Activated B cell treated with CpG ODN at 0.5 μM for 24 hours (primary cell): ENCODE measurements at regions not wholly inside any gene's neighbourhood (a gene's known extent, or its start where the extent isn't known, plus 50 kb on each side); places are given as distances from the start of the nearest gene placed in this dataset.
"Not testable (repeated sequence)": the region's sequence is repeated elsewhere in the genome, so short reads cannot be mapped to it uniquely, and the experiment has no call there.

Source experiments
- ATAC-seq: fragments of 200-7000 bp; cut with Tn5 transposase; one replicate; pipeline ENCODE4 v1.10.0; 2021; ENCODE audit warnings: low read depth, mild to moderate bottlenecking, moderate library complexity
- CTCF ChIA-PET: fragments of 350-600 bp; sonication (Branson Sonifier 250); formaldehyde crosslinking; loops from one replicate; lab custom pipeline; 2021; ENCODE audit warnings: antibody characterized with exemption; lab: Charles Lee
- POLR2A ChIA-PET: fragments of 350-600 bp; sonication (Branson Sonifier 250); formaldehyde crosslinking; loops from one replicate; lab custom pipeline; 2021; ENCODE audit warnings: antibody characterized with exemption; lab: Charles Lee
- DNase-seq: peaks from one replicate; pipeline ENCODE4 v3.0.0; 2022
- H3K27ac Mint-ChIP-seq: one replicate; pipeline ENCODE4 v1.8.0; 2020; ENCODE audit warnings: mixed read lengths
- H3K27me3 Mint-ChIP-seq: one replicate; pipeline ENCODE4 v1.8.0; 2021; ENCODE audit warnings: mixed read lengths
- H3K36me3 Mint-ChIP-seq: one replicate; pipeline ENCODE4 v1.8.0; 2021; ENCODE audit warnings: low read depth, mixed read lengths
- H3K4me1 Mint-ChIP-seq: one replicate; pipeline ENCODE4 v1.8.0; 2021; ENCODE audit warnings: mixed read lengths
- H3K4me3 Mint-ChIP-seq: one replicate; pipeline ENCODE4 v1.8.0; 2020; ENCODE audit warnings: mild to moderate bottlenecking, mixed read lengths
- H3K9me3 Mint-ChIP-seq: one replicate; pipeline ENCODE4 v1.8.0; 2020; ENCODE audit warnings: mixed read lengths
- CTCF ChIP-seq: fragments of 200-600 bp; IDR thresholded peaks from one replicate; pipeline ENCODE4 v1.8.0; 2022; ENCODE audit warnings: antibody characterized with exemption, mild to moderate bottlenecking
- intact Hi-C: fragments of 100-400 bp; cut with micrococcal nuclease; formaldehyde crosslinking; loops from one replicate; pipeline ENCODE4 v1.15.1; 2024

GRCh38 chr10:37520488-37520887, 336.9 kb downstream of the ZNF248 start:
- Mint-ChIP-seq H3K9me3 (peaks cover 3% of the 10 kb centered on the region), H3K27ac (no peak overlapping the region), H3K4me3 (no peak overlapping the region), H3K36me3 (no peaks in the 10 kb centered on the region), H3K4me1 (no peaks in the 10 kb centered on the region), H3K27me3 (no peaks in the 10 kb centered on the region)
- intact Hi-C loops: no loop called here
- ATAC-seq (no peak), DNase-seq (no peak)
- no peak for TF ChIP-seq CTCF
- CTCF ChIA-PET: no interaction called here
- POLR2A ChIA-PET: no interaction called here

- H3K27ac Mint-ChIP-seq, H3K4me3 Mint-ChIP-seq, POLR2A ChIA-PET, intact Hi-C loops, H3K27me3 Mint-ChIP-seq, CTCF ChIA-PET, H3K4me1 Mint-ChIP-seq, ATAC-seq, H3K36me3 Mint-ChIP-seq, DNase-seq: not testable (repeated sequence)
- peaks cover 26% of the 10 kb centered on the region for H3K9me3 Mint-ChIP-seq
Observed at GRCh38 chr10:37510520-37510919, 346.9 kb downstream of the ZNF248 start.

- ATAC-seq (no peak), DNase-seq (no peak)
- TF ChIP-seq CTCF: no peak
- H3K4me1 Mint-ChIP-seq: no peaks in the 10 kb centered on the region
- no peaks in the 10 kb centered on the region for H3K9me3 Mint-ChIP-seq
- H3K4me3 Mint-ChIP-seq: no peak overlapping the region
- no peaks in the 10 kb centered on the region for H3K36me3 Mint-ChIP-seq
- ChIA-PET POLR2A (no interaction called here), CTCF (interaction anchor here (1.1 kb wide), 1 partner anchor 1859 kb away, joined by 3 read pairs; no protein-coding TSS in a partner anchor)
- intact Hi-C loops: loop anchor here (5.0 kb wide), 1 partner anchor 1859 kb away; no protein-coding TSS in a partner anchor
- H3K27ac Mint-ChIP-seq: no peak overlapping the region
- H3K27me3 Mint-ChIP-seq: no peaks in the 10 kb centered on the region
Observed at GRCh38 chr10:37496061-37496460, 361.3 kb downstream of the ZNF248 start.

GRCh38 chr10:37495415-37495814, 362.0 kb downstream of the ZNF248 start:
- no peaks in the 10 kb centered on the region for H3K4me1 Mint-ChIP-seq
- H3K4me3 Mint-ChIP-seq: no peak overlapping the region
- no peaks in the 10 kb centered on the region for H3K36me3 Mint-ChIP-seq
- DNase-seq (no peak), ATAC-seq (no peak)
- ChIA-PET POLR2A (no interaction called here), CTCF (interaction anchor here (1.1 kb wide), 1 partner anchor 1859 kb away, joined by 3 read pairs; no protein-coding TSS in a partner anchor)
- H3K27ac Mint-ChIP-seq: no peak overlapping the region
- peaks cover 2% of the 10 kb centered on the region for H3K9me3 Mint-ChIP-seq
- TF ChIP-seq CTCF: no peak
- intact Hi-C loops: loop anchor here (5.0 kb wide), 1 partner anchor 1858 kb away; no protein-coding TSS in a partner anchor
- no peaks in the 10 kb centered on the region for H3K27me3 Mint-ChIP-seq

- POLR2A ChIA-PET, H3K36me3 Mint-ChIP-seq, intact Hi-C loops, H3K27me3 Mint-ChIP-seq, ATAC-seq, DNase-seq, H3K27ac Mint-ChIP-seq, H3K4me3 Mint-ChIP-seq, H3K9me3 Mint-ChIP-seq, H3K4me1 Mint-ChIP-seq, CTCF ChIA-PET: not testable (repeated sequence)
Observed at GRCh38 chr10:37493185-37493796, 364.1 kb downstream of the ZNF248 start.

- intact Hi-C loops: no loop called here
Observed at GRCh38 chr10:37490266-37490665, 364.9 kb downstream of the ANKRD30A start.

More at GRCh38 chr10:37490266-37490665, 364.9 kb downstream of the ANKRD30A start:
- TF ChIP-seq CTCF: no peak
- Mint-ChIP-seq H3K4me1 (no peaks in the 10 kb centered on the region), H3K36me3 (no peaks in the 10 kb centered on the region), H3K4me3 (no peak overlapping the region), H3K9me3 (peaks cover 3% of the 10 kb centered on the region), H3K27ac (no peak overlapping the region), H3K27me3 (no peaks in the 10 kb centered on the region)
- ChIA-PET CTCF (no interaction called here), POLR2A (no interaction called here)
- ATAC-seq: no peak
- DNase-seq: no peak
